ENCODE measurements at regions not wholly inside any gene's neighbourhood (a gene's known extent, or its start where the extent isn't known, plus 50 kb on each side); places are given as distances from the start of the nearest gene placed in this dataset.

GRCh38 chr9:27880635-27881034, 307.4 kb upstream of the C9orf72 start:
- TF ChIP-seq EZH2phosphoT487 (IDR thresholded peaks at IDR 0.05; ENCODE audit: low read length): no peak
- TF ChIP-seq CTCF (IDR thresholded peaks at IDR 0.05; ENCODE audit: low read length): no peak
- no peak for TF ChIP-seq EZH2 (optimal IDR thresholded peaks at IDR 0.05; ENCODE audit: low read depth, low read length)
- no peak overlapping the region for H3K27ac ChIP-seq (ENCODE audit: low read length)
- no peak overlapping the region for H2AFZ ChIP-seq (ENCODE audit: low read length)
- H3K36me3 ChIP-seq (replicated peaks; ENCODE audit: insufficient read depth, low read length): no peaks in the 10 kb centered on the region
- H3K79me2 ChIP-seq (ENCODE audit: low read length): no peaks in the 10 kb centered on the region
- H3K4me1 ChIP-seq (ENCODE audit: low read length): no peaks in the 10 kb centered on the region
- no peaks in the 10 kb centered on the region for H3K9me3 ChIP-seq (replicated peaks; ENCODE audit: insufficient read depth, low read length)
- H3K9ac ChIP-seq (ENCODE audit: low read length): no peak overlapping the region
- H3K4me2 ChIP-seq (ENCODE audit: low read depth, low read length): no peak overlapping the region
- no peak for DNase-seq
- no peaks in the 10 kb centered on the region for H3K27me3 ChIP-seq (replicated peaks; ENCODE audit: insufficient read depth, low read length)
- H3F3A ChIP-seq (ENCODE audit: insufficient read depth, low read length): no peaks in the 10 kb centered on the region
- no peaks in the 10 kb centered on the region for H4K20me1 ChIP-seq (ENCODE audit: insufficient read depth, low read length)
- no peaks in the 10 kb centered on the region for H3K9me2 ChIP-seq (replicated peaks; ENCODE audit: insufficient read depth, low read length)
- no peak overlapping the region for H3K4me3 ChIP-seq (ENCODE audit: low read length)

DNA sequence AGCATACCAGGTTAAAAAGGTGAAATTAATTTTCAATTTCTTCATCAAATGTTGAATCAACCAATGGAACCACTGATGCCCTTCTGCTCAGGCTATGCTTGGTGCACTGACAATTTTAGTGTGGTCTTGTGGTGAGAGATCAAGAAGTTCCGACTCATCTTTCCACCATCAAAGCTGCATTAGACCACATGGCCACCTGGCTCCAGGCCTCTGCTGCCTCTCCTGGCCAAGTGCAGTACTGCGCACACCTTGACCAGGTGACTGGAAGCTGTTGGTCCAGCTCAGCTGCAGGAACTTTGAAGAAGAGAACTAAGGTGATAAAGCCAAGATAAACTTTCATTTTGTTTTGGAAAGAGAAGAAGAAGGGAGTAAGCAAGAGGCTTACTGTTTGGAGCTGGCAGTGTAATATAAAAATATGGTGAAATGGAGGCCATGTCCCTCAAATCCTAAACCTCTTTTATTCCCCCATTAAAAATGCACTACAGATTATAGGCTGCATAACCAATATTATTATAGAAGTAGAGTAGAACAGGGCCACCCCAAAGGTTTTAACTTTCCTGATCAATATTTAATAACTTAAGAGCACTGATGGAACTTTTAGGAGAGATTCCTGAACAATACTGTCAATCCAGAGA, 315.5 kb upstream of the C9orf72 start:
- DNase-seq: peak; percentile 64

DNA sequence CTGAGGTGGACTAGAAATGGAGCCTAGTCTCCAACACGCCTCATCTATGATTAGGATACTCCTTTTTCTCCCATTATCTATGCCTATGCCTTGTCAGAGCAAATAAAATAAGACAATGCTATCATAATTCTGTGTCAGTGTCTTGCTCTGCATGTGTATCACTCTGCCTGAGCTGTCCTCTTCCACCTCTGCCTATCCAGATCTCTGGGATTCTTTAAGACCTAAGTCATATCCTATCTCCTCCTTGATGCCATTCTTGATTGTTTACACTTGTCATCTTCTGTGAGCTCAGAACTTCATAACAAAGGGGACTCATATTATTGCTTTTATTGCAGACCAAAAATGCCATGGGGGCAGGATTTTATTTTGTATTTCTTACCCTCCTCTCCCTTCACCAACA, 351.2 kb upstream of the C9orf72 start:
- Histone ChIP-seq H3K9me3 (replicated peaks; ENCODE audit: insufficient read depth, low read length) (no peaks in the 10 kb centered on the region), H3K4me2 (ENCODE audit: low read depth, low read length) (no peak overlapping the region), H3K4me1 (ENCODE audit: low read length) (no peaks in the 10 kb centered on the region), H2AFZ (ENCODE audit: low read length) (no peak overlapping the region), H3K36me3 (replicated peaks; ENCODE audit: insufficient read depth, low read length) (no peaks in the 10 kb centered on the region), H3K27ac (ENCODE audit: low read length) (no peak overlapping the region), H3K4me3 (ENCODE audit: low read length) (no peak overlapping the region), H4K20me1 (ENCODE audit: insufficient read depth, low read length) (no peaks in the 10 kb centered on the region), H3K79me2 (ENCODE audit: low read length) (no peaks in the 10 kb centered on the region), H3F3A (ENCODE audit: insufficient read depth, low read length) (no peaks in the 10 kb centered on the region), H3K27me3 (replicated peaks; ENCODE audit: insufficient read depth, low read length) (no peaks in the 10 kb centered on the region), H3K9me2 (replicated peaks; ENCODE audit: insufficient read depth, low read length) (no peaks in the 10 kb centered on the region), H3K9ac (ENCODE audit: low read length) (no peak overlapping the region)
- DNase-seq: no peak
- TF ChIP-seq EZH2phosphoT487 (IDR thresholded peaks at IDR 0.05; ENCODE audit: low read length): no peak

More for the DNA sequence above, 315.5 kb upstream of the C9orf72 start:
- TF ChIP-seq CTCF (IDR thresholded peaks at IDR 0.05; ENCODE audit: low read length) (peak; percentile 91), EZH2phosphoT487 (IDR thresholded peaks at IDR 0.05; ENCODE audit: low read length) (no peak)
- Histone ChIP-seq H3K4me1 (ENCODE audit: low read length) (no peaks in the 10 kb centered on the region), H3K27me3 (replicated peaks; ENCODE audit: insufficient read depth, low read length) (no peaks in the 10 kb centered on the region), H3K27ac (ENCODE audit: low read length) (no peak overlapping the region), H4K20me1 (ENCODE audit: insufficient read depth, low read length) (no peaks in the 10 kb centered on the region), H3K9me3 (replicated peaks; ENCODE audit: insufficient read depth, low read length) (no peaks in the 10 kb centered on the region), H3K9ac (ENCODE audit: low read length) (no peak overlapping the region), H3K36me3 (replicated peaks; ENCODE audit: insufficient read depth, low read length) (no peaks in the 10 kb centered on the region), H3K4me3 (ENCODE audit: low read length) (no peak overlapping the region), H3K79me2 (ENCODE audit: low read length) (no peaks in the 10 kb centered on the region), H3K4me2 (ENCODE audit: low read depth, low read length) (no peak overlapping the region), H3F3A (ENCODE audit: insufficient read depth, low read length) (no peaks in the 10 kb centered on the region), H2AFZ (ENCODE audit: low read length) (no peak overlapping the region), H3K9me2 (replicated peaks; ENCODE audit: insufficient read depth, low read length) (no peaks in the 10 kb centered on the region)

DNA sequence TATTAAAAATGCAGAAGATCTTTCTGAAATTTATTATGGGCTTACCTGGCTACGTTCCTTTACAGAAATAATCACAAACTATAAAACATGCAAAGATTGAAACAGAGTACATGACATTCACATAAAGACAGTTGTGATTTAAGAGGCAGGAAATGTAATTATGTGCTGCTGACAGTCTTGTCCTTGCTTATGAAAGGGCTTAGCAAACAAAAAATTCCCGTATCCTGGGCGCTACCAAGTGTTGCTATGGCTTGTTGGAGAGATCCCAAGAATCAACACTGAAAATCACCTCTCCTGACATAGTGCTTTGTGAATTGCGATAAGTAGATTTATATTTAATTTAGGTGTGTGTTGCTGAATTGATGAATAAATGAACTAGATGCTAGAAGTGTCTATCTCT, 352.5 kb upstream of the C9orf72 start:
- no peaks in the 10 kb centered on the region for H3K36me3 ChIP-seq (replicated peaks; ENCODE audit: insufficient read depth, low read length)
- H3K9me2 ChIP-seq (replicated peaks; ENCODE audit: insufficient read depth, low read length): no peaks in the 10 kb centered on the region
- H3K4me3 ChIP-seq (ENCODE audit: low read length): no peak overlapping the region
- H3K27me3 ChIP-seq (replicated peaks; ENCODE audit: insufficient read depth, low read length): no peaks in the 10 kb centered on the region
- no peak for TF ChIP-seq CTCF (IDR thresholded peaks at IDR 0.05; ENCODE audit: low read length)
- TF ChIP-seq EZH2 (optimal IDR thresholded peaks at IDR 0.05; ENCODE audit: low read depth, low read length): no peak
- no peak for TF ChIP-seq EZH2phosphoT487 (IDR thresholded peaks at IDR 0.05; ENCODE audit: low read length)
- H3K9me3 ChIP-seq (replicated peaks; ENCODE audit: insufficient read depth, low read length): no peaks in the 10 kb centered on the region
- no peak overlapping the region for H2AFZ ChIP-seq (ENCODE audit: low read length)
- H4K20me1 ChIP-seq (ENCODE audit: insufficient read depth, low read length): no peaks in the 10 kb centered on the region
- no peak overlapping the region for H3K27ac ChIP-seq (ENCODE audit: low read length)
- no peaks in the 10 kb centered on the region for H3K79me2 ChIP-seq (ENCODE audit: low read length)
- no peaks in the 10 kb centered on the region for H3F3A ChIP-seq (ENCODE audit: insufficient read depth, low read length)
- H3K9ac ChIP-seq (ENCODE audit: low read length): no peak overlapping the region
- no peak overlapping the region for H3K4me2 ChIP-seq (ENCODE audit: low read depth, low read length)
- no peaks in the 10 kb centered on the region for H3K4me1 ChIP-seq (ENCODE audit: low read length)
- no peak for DNase-seq
